Liver (tissue), 8 donors: ENCODE measurements at regions not wholly inside any gene's neighbourhood (a gene's known extent, or its start where the extent isn't known, plus 50 kb on each side); places are given as distances from the start of the nearest gene placed in this dataset.

Experiments
- DNase-seq: peaks from one replicate; pipeline ENCODE4 v3.0.0-alpha.2; 2017; ENCODE audit warnings: low spot score
- H3K27ac ChIP-seq, 2 donors: one replicate each; pipeline ENCODE4 v1.7.0; 2013; ENCODE audit warnings: inconsistent platforms in 2 of 2, low read length in 2 of 2, control low read depth in 1 of 2, low read depth in 1 of 2, mild to moderate bottlenecking in 1 of 2
- H3K27me3 ChIP-seq, 4 donors: one replicate each; pipeline versions ENCODE4 v1.6.1 to v1.7.0; 2013; ENCODE audit warnings: low read length in 3 of 4, inconsistent platforms in 1 of 4, mild to moderate bottlenecking in 1 of 4, moderate library complexity in 1 of 4; ENCODE audit not compliant: control insufficient read depth in 4 of 4, insufficient read depth in 4 of 4
- H3K36me3 ChIP-seq, 4 donors: one replicate each; pipeline versions ENCODE4 v1.6.1 to v1.7.0; 2013; ENCODE audit warnings: low read length in 3 of 4, mild to moderate bottlenecking in 3 of 4, low read depth in 1 of 4, moderate library complexity in 1 of 4; ENCODE audit not compliant: control insufficient read depth in 4 of 4, insufficient read depth in 3 of 4
- H3K4me1 ChIP-seq, 4 donors: one replicate each; pipeline versions ENCODE4 v1.6.1 to v1.7.0; 2013; ENCODE audit warnings: low read length in 3 of 4, mild to moderate bottlenecking in 3 of 4, moderate library complexity in 1 of 4; ENCODE audit not compliant: control insufficient read depth in 4 of 4, insufficient read depth in 4 of 4
- H3K4me3 ChIP-seq, 3 donors: one replicate each; pipeline versions ENCODE4 v1.6.1 to v1.7.0; 2013; ENCODE audit warnings: low read length in 3 of 3, control low read depth in 1 of 3, low read depth in 1 of 3, mild to moderate bottlenecking in 1 of 3
- H3K9ac ChIP-seq, 2 donors: one replicate each; pipeline ENCODE4 v1.7.0; 2013; ENCODE audit warnings: low read length in 2 of 2, mild to moderate bottlenecking in 2 of 2, moderate library complexity in 2 of 2, control low read depth in 1 of 2, low read depth in 1 of 2
- H3K9me3 ChIP-seq, 4 donors: one replicate each; pipeline versions ENCODE4 v1.6.1 to v1.7.0; 2013; ENCODE audit warnings: low read length in 3 of 4; ENCODE audit not compliant: control insufficient read depth in 4 of 4
- EGR1 ChIP-seq, 2 donors: IDR thresholded peaks; 2 replicates each; pipeline ENCODE4 v1.6.1; 2016 to 2018; ENCODE audit warnings: antibody characterized with exemption in 2 of 2, low read depth in 2 of 2
- FOXA1 ChIP-seq: IDR thresholded peaks from 2 replicates; pipeline ENCODE4 v1.6.1; 2016; ENCODE audit warnings: antibody characterized with exemption
- FOXA2 ChIP-seq: IDR thresholded peaks from 2 replicates; pipeline ENCODE4 v1.6.1; 2016; ENCODE audit warnings: antibody characterized with exemption
- GABPA ChIP-seq, 2 donors: IDR thresholded peaks in 1 of 2; conservative IDR thresholded peaks in 1 of 2; 2 replicates each; pipeline ENCODE4 v1.6.1; 2016; ENCODE audit warnings: antibody characterized with exemption in 2 of 2, mild to moderate bottlenecking in 1 of 2, moderate library complexity in 1 of 2
- HNF4A ChIP-seq, 2 donors: conservative IDR thresholded peaks; 2 replicates each; pipeline ENCODE4 v1.6.1; 2016; ENCODE audit warnings: antibody characterized with exemption in 2 of 2, mild to moderate bottlenecking in 2 of 2
- HNF4G ChIP-seq: IDR thresholded peaks from 2 replicates; pipeline ENCODE4 v1.6.1; 2016; ENCODE audit warnings: antibody characterized with exemption
- JUND ChIP-seq, 2 donors: IDR thresholded peaks; 2 replicates each; pipeline ENCODE4 v1.6.1; 2016; ENCODE audit warnings: antibody characterized with exemption in 2 of 2
- NR2F2 ChIP-seq: IDR thresholded peaks from 2 replicates; pipeline ENCODE4 v1.6.1; 2016; ENCODE audit warnings: antibody characterized with exemption
- RAD21 ChIP-seq, 2 donors: IDR thresholded peaks; 2 replicates each; pipeline ENCODE4 v1.6.1; 2016; ENCODE audit warnings: antibody characterized with exemption in 2 of 2, mild to moderate bottlenecking in 2 of 2
- RXRA ChIP-seq, 2 donors: IDR thresholded peaks; 2 replicates each; pipeline ENCODE4 v1.6.1; 2017 to 2018; ENCODE audit warnings: antibody characterized with exemption in 2 of 2, mild to moderate bottlenecking in 1 of 2
- SP1 ChIP-seq: IDR thresholded peaks from 2 replicates; pipeline ENCODE4 v1.6.1; 2018; ENCODE audit warnings: antibody characterized with exemption, mild to moderate bottlenecking
- TAF1 ChIP-seq: conservative IDR thresholded peaks from 2 replicates; pipeline ENCODE4 v1.6.1; 2016; ENCODE audit warnings: antibody characterized with exemption, mild to moderate bottlenecking
- YY1 ChIP-seq: IDR thresholded peaks from 2 replicates; pipeline ENCODE4 v1.6.1; 2016; ENCODE audit warnings: antibody characterized with exemption, mild to moderate bottlenecking
- WGBS: extraction: QIAGEN DNeasy Blood & Tissue Kit; methylation state at CpG from one replicate; pipeline ENCODE4 v1.1.7; 2013; 5-methylcytosine and 5-hydroxymethylcytosine counted together
- TF ChIP-seq, protein P1 (sequence below): IDR thresholded peaks from 2 replicates; pipeline ENCODE4 v1.6.1; 2016; ENCODE audit warnings: antibody characterized with exemption
- TF ChIP-seq, protein P2 (sequence below): fragments of 150-350 bp; IDR thresholded peaks from 2 replicates; pipeline ENCODE4 v1.5.1; 2017; ENCODE audit warnings: improper control_type of control experiment, low read depth, low read length; ENCODE audit not compliant: missing input control
- TF ChIP-seq, protein P3 (sequence below): IDR thresholded peaks from 2 replicates; pipeline ENCODE4 v1.6.1; 2016; ENCODE audit warnings: antibody characterized with exemption
- TF ChIP-seq, protein P4 (sequence below): IDR thresholded peaks from 2 replicates; pipeline ENCODE4 v1.6.1; 2016; ENCODE audit warnings: antibody characterized with exemption
- TF ChIP-seq, protein P5 (sequence below): IDR thresholded peaks from 2 replicates; pipeline ENCODE4 v1.6.1; 2016; ENCODE audit warnings: antibody characterized with exemption, mild to moderate bottlenecking
- donor health status: healthy.
- donor health status: healthy.
- donor health status: healthy.
- donor health status: healthy.
- donor health status: healthy.

DNA sequence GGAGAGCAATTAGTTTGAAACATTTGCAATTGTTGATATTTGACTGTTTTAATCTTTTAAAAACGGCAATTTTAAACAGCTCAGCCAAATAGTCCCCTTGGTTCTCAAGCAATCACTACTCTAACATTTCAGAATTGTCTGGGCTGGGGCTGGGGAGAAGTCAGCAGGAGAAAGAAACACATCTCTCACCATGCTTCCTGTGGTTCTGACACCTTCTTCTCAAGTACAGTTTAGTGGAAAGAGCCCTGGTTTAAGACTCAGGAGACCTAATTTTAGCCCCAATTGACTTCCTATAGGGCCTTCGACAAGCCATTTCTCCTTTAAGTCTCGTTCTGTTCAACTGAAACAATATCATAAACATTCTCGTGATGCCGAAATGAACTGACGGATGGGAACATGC, 168.4 kb upstream of the CDYL start:
- Histone ChIP-seq H3K9me3 (no peaks in the 10 kb centered on the region), H3K27me3 (peaks cover 0 to 3% (median 0%) of the 10 kb centered on the region in 4 donors), H3K4me1 (no peaks in the 10 kb centered on the region), H3K4me3 (no peak overlapping the region), H3K9ac (no peak overlapping the region), H3K27ac (peak overlapping the region in 1 of 2 donors; percentile 10), H3K36me3 (no peaks in the 10 kb centered on the region)
- 65% methylated on average over 6 of the region's 6 CpGs for WGBS
- TF ChIP-seq FOXA2 (no peak), FOXA1 (no peak), RXRA (IDR thresholded peaks at IDR 0.05) (no peak), SP1 (no peak), TAF1 (no peak), EGR1 (IDR thresholded peaks at IDR 0.05; ENCODE audit: low read depth in 2 of 2) (no peak), YY1 (no peak), RAD21 (IDR thresholded peaks at IDR 0.05) (no peak), GABPA (IDR thresholded peaks at IDR 0.05 in 1 of 2, conservative IDR thresholded peaks at IDR 0.05 in 1 of 2) (no peak), HNF4G (no peak), NR2F2 (no peak), HNF4A (conservative IDR thresholded peaks at IDR 0.05) (no peak), JUND (IDR thresholded peaks at IDR 0.05) (no peak)
- TF ChIP-seq, protein P1, sequence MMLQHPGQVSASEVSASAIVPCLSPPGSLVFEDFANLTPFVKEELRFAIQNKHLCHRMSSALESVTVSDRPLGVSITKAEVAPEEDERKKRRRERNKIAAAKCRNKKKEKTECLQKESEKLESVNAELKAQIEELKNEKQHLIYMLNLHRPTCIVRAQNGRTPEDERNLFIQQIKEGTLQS = no peak
- TF ChIP-seq, protein P2, sequence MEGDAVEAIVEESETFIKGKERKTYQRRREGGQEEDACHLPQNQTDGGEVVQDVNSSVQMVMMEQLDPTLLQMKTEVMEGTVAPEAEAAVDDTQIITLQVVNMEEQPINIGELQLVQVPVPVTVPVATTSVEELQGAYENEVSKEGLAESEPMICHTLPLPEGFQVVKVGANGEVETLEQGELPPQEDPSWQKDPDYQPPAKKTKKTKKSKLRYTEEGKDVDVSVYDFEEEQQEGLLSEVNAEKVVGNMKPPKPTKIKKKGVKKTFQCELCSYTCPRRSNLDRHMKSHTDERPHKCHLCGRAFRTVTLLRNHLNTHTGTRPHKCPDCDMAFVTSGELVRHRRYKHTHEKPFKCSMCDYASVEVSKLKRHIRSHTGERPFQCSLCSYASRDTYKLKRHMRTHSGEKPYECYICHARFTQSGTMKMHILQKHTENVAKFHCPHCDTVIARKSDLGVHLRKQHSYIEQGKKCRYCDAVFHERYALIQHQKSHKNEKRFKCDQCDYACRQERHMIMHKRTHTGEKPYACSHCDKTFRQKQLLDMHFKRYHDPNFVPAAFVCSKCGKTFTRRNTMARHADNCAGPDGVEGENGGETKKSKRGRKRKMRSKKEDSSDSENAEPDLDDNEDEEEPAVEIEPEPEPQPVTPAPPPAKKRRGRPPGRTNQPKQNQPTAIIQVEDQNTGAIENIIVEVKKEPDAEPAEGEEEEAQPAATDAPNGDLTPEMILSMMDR = no peak
- TF ChIP-seq, protein P3, sequence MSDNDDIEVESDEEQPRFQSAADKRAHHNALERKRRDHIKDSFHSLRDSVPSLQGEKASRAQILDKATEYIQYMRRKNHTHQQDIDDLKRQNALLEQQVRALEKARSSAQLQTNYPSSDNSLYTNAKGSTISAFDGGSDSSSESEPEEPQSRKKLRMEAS = no peak
- TF ChIP-seq, protein P4, sequence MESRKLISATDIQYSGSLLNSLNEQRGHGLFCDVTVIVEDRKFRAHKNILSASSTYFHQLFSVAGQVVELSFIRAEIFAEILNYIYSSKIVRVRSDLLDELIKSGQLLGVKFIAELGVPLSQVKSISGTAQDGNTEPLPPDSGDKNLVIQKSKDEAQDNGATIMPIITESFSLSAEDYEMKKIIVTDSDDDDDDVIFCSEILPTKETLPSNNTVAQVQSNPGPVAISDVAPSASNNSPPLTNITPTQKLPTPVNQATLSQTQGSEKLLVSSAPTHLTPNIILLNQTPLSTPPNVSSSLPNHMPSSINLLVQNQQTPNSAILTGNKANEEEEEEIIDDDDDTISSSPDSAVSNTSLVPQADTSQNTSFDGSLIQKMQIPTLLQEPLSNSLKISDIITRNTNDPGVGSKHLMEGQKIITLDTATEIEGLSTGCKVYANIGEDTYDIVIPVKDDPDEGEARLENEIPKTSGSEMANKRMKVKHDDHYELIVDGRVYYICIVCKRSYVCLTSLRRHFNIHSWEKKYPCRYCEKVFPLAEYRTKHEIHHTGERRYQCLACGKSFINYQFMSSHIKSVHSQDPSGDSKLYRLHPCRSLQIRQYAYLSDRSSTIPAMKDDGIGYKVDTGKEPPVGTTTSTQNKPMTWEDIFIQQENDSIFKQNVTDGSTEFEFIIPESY = no peak
- TF ChIP-seq, protein P5, sequence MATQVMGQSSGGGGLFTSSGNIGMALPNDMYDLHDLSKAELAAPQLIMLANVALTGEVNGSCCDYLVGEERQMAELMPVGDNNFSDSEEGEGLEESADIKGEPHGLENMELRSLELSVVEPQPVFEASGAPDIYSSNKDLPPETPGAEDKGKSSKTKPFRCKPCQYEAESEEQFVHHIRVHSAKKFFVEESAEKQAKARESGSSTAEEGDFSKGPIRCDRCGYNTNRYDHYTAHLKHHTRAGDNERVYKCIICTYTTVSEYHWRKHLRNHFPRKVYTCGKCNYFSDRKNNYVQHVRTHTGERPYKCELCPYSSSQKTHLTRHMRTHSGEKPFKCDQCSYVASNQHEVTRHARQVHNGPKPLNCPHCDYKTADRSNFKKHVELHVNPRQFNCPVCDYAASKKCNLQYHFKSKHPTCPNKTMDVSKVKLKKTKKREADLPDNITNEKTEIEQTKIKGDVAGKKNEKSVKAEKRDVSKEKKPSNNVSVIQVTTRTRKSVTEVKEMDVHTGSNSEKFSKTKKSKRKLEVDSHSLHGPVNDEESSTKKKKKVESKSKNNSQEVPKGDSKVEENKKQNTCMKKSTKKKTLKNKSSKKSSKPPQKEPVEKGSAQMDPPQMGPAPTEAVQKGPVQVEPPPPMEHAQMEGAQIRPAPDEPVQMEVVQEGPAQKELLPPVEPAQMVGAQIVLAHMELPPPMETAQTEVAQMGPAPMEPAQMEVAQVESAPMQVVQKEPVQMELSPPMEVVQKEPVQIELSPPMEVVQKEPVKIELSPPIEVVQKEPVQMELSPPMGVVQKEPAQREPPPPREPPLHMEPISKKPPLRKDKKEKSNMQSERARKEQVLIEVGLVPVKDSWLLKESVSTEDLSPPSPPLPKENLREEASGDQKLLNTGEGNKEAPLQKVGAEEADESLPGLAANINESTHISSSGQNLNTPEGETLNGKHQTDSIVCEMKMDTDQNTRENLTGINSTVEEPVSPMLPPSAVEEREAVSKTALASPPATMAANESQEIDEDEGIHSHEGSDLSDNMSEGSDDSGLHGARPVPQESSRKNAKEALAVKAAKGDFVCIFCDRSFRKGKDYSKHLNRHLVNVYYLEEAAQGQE = no peak
- no peak for DNase-seq
